ENCODE measurements at regions not wholly inside any gene's neighbourhood (a gene's known extent, or its start where the extent isn't known, plus 50 kb on each side); places are given as distances from the start of the nearest gene placed in this dataset.
"Not testable (repeated sequence)": the region's sequence is repeated elsewhere in the genome, so short reads cannot be mapped to it uniquely, and the experiment has no call there.

DNA sequence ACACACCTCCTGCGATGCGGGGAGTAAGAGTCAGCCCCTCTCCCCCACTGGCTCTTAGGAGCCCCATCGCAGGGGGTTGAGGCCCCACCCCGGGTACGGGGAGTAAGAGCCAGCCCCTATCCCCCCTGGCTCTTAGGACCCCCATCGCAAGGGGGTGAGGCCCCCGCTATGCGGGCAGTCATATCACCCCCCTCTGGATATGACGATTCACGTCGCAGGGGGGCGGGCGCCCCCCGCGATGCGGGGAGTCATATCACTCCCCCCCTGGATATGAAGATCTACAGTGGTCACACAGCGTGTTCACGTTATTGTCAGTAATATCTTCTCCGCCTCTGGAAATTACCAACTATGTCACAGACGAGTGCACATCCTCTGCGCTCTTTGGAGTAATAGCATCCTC is 61.1 kb downstream of the DEFB131A start:
- not testable (repeated sequence) for H3K36me3 Mint-ChIP-seq; H3K9me3 Mint-ChIP-seq; H3K27ac Mint-ChIP-seq; H3K4me3 Mint-ChIP-seq; DNase-seq (ENCODE audit: low spot score in 2 of 2); H3K27me3 Mint-ChIP-seq; ATAC-seq (ENCODE audit: low read depth); H3K4me1 Mint-ChIP-seq

DNA sequence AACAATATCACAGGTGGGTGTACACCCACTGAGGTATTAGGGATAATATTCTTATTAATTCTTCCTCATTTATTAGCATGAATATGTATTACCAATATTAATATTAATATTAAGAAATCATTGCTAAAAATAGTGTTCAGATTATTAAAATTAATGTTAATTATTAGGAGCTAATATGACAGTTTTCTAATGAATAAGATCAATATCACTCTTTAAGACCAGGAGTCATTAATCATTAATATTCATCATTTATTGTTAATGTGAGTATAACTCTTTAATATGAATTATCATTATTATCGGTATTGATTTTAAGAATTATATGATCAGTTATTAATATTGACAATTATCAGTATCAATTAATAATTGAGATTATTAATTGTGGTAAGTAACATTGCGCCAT is 62.5 kb downstream of the DEFB131A start:
- H3K4me3 Mint-ChIP-seq; H3K36me3 Mint-ChIP-seq; ATAC-seq (ENCODE audit: low read depth); H3K27me3 Mint-ChIP-seq; DNase-seq (ENCODE audit: low spot score in 2 of 2); H3K9me3 Mint-ChIP-seq; H3K27ac Mint-ChIP-seq; H3K4me1 Mint-ChIP-seq: not testable (repeated sequence)

DNA sequence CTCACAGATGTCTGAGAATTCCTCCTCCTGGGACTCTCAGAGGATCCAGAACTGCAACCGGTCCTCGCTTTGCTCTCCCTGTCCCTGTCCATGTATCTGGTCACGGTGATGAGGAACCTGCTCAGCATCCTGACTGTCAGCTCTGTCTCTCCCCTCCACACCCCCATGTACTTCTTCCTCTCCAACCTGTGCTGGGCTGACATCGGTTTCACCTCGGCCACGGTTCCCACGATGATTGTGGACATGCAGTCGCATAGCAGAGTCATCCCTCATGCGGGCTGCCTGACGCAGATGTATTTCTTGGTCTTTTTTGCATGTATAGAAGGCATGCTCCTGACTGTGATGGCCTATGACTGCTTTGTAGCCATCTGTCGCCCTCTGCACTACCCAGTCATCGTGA is 68.7 kb downstream of the DEFB131A start:
- H3K4me1 Mint-ChIP-seq; H3K9me3 Mint-ChIP-seq; H3K36me3 Mint-ChIP-seq; ATAC-seq (ENCODE audit: low read depth); DNase-seq (ENCODE audit: low spot score in 2 of 2); H3K27ac Mint-ChIP-seq; H3K27me3 Mint-ChIP-seq; H3K4me3 Mint-ChIP-seq: not testable (repeated sequence)

DNA sequence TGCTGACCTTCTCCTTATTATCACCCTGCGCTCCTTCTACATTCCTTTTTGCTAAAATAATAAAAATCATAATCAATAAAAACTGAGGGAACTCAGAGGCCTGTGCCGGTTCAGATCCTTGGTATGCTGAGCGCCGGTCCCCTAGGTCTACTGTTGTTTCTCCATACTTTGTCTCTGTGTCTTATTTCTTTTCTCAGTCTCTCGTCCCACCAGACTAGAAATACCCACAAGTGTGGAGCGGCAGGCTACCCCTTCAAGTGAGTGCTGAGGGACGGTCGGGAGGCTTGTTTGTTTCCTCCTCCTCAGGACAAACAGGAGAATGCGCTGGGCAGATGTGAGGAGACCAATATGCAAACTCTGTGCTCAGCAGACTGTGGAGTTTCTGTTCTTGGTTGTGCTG is 75.4 kb downstream of the DEFB131A start:
- DNase-seq (ENCODE audit: low spot score in 2 of 2); H3K36me3 Mint-ChIP-seq; ATAC-seq (ENCODE audit: low read depth); H3K9me3 Mint-ChIP-seq; H3K27ac Mint-ChIP-seq; H3K4me3 Mint-ChIP-seq; H3K4me1 Mint-ChIP-seq; H3K27me3 Mint-ChIP-seq: not testable (repeated sequence)

DNA sequence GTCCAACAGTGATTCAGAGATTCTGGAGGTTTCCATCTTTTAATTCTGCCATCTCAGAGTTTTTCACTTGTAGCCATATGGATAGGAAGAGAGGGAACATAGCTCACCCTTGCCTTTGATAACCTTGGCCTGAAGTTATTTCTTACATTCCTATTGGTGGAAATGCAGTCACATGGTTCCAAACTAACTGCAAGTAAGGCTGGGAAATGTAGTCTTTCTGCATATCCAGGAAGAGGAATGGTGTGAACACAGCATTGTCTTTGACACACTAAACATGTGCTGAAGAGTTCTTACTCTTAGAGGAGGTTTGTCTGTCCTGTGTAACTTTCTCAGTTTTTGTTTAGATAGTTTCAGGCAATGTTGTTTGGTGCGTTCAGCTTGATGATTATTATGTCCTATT is 78.7 kb downstream of the DEFB131A start:
- not testable (repeated sequence) for H3K27ac Mint-ChIP-seq; H3K4me3 Mint-ChIP-seq; H3K4me1 Mint-ChIP-seq; ATAC-seq (ENCODE audit: low read depth); DNase-seq (ENCODE audit: low spot score in 2 of 2); H3K9me3 Mint-ChIP-seq; H3K36me3 Mint-ChIP-seq; H3K27me3 Mint-ChIP-seq

DNA sequence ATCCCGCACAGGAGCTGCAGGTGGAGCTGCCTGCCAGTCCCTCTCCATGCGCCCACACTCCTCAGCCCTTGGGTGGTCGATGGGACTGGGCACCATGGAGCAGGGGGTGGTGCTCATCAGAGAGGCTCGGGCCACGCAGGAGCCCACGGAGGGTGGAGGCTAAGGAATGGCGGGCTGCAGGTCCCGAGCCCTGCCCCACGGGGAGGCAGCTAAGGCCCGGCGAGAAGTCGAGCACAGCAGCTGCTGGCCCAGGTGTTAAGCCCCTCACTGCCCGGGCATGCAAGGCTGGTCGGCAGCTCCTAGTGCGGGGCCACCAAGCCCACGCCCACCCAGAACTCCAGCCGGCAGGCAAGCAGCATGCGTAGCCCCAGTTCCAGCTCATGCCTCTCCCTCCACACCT is 80.2 kb downstream of the DEFB131A start:
- not testable (repeated sequence) for H3K27ac Mint-ChIP-seq, H3K4me1 Mint-ChIP-seq

DNA sequence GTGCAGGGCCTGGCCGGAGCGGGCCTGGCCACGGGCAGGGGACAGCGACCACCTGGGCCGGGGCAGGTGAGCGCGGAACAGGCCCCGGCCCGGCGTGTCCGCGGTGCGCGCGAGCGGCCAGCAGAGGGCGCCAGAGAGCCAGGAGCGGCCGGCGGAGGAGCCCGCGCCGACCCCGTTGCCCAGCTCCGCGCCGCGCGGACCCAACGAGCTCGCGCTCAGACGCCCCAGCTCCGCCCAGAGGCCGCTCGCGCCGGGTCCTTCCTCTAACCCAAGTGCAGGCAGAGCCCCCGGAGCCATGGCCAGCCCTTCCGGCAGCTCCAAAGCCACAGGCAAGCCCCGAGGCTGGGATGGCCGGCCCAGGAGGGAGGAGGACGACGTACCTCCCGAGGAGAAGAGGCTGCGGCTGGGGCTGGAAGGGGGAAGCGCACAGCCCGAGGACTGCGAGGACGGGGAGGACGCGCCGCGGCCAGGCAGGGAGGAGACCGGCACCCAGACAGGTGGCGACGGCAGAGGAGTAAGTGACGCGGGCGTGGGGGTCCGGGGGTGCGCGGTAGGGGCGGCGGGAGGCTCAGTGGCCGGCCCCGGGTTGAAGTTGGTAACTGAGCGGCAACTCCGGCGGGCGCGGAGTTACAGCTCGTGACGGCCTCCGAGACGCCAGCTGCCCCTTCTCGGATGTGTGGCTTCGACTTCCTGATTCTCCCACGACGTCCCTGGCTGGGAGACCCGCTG is 88.1 kb downstream of the DEFB131A start:
- Mint-ChIP-seq H3K4me3 (peak overlapping the region; percentile 74), H3K27me3 (peaks cover 19% of the 10 kb centered on the region)
- not testable (repeated sequence) for H3K27ac Mint-ChIP-seq, H3K4me1 Mint-ChIP-seq, H3K9me3 Mint-ChIP-seq, H3K36me3 Mint-ChIP-seq
- DNase-seq (ENCODE audit: low spot score in 2 of 2) (peak; percentile 52 to 75), ATAC-seq (ENCODE audit: low read depth) (peak; percentile 44)

More for the DNA sequence above, 80.2 kb downstream of the DEFB131A start:
- not testable (repeated sequence) for H3K27me3 Mint-ChIP-seq; ATAC-seq (ENCODE audit: low read depth); H3K9me3 Mint-ChIP-seq; H3K4me3 Mint-ChIP-seq; H3K36me3 Mint-ChIP-seq; DNase-seq (ENCODE audit: low spot score in 2 of 2)

DNA sequence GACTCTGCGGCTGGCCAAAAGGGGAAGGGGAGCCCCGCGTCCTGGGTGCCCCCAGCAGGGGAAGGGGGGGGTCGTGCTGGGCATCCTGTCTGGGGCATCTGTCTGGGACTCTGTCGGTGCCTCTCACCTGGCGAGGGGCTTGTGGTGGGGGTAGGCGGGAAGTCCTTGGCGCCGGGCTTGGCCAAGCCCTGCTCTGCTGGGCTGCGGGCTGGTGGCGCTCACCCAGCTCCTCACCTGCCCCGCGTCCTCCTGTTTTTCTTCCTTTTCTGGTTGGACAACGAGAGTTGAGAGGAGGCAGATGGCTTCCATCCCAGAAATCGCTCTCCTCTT is 88.6 kb downstream of the DEFB131A start:
- H3K36me3 Mint-ChIP-seq; ATAC-seq (ENCODE audit: low read depth); H3K27ac Mint-ChIP-seq; DNase-seq (ENCODE audit: low spot score in 2 of 2); H3K4me1 Mint-ChIP-seq; H3K9me3 Mint-ChIP-seq: not testable (repeated sequence)
- Mint-ChIP-seq H3K4me3 (peak overlapping the region; percentile 74), H3K27me3 (peaks cover 24% of the 10 kb centered on the region)

DNA sequence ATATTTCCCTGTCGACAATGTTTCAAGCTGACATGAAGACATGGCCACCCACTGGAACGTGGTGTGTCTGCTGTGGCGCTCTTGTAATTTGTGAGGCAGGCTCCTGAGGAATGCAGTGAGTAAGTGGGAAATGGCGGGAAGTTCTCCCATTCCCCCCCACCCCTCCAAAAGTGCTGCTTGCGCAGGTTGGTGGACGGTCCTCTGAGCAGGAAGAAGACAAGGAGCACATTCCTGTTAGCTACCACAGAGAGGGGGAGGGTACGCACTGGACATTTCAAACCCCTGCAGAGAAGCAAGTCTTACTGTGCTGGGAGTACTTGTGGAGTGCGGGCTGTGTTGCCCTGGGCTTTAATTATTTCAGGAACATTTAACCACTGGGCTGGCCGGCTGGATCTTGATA is 92.9 kb downstream of the DEFB131A start:
- H3K27ac Mint-ChIP-seq; DNase-seq (ENCODE audit: low spot score in 2 of 2); H3K36me3 Mint-ChIP-seq; H3K4me3 Mint-ChIP-seq; H3K9me3 Mint-ChIP-seq; H3K4me1 Mint-ChIP-seq; ATAC-seq (ENCODE audit: low read depth): not testable (repeated sequence)
- H3K27me3 Mint-ChIP-seq = peaks cover 13% of the 10 kb centered on the region

DNA sequence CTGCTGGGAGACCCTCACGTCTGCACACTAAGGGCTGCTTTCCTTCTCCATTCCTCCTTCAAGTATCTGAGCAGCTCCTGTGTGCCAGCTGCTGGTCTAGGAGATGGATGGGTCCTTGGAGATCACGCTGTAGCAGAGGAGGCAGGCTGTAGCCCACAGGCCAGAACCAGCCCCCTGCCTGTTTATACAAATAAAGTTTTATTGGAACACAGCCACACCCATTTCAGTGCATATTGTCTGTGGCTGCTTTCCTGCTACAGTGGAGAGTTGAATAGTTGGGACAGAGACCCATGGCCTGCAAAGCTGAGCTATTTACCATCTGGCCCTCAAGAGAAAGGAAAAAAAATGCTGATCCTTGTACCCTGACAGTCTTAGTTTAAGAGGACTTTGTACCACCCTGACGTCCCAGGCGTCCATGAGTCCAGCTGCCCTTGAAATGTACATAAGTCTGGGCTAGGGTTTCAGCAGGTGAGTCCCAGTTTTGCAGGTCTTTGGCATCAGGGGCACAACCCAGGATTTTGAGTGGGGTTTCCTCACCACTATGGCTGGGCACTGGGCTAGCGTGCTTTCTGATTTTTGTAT is 95.8 kb downstream of the DEFB131A start:
- ATAC-seq (ENCODE audit: low read depth); DNase-seq (ENCODE audit: low spot score in 2 of 2); H3K4me1 Mint-ChIP-seq; H3K36me3 Mint-ChIP-seq; H3K4me3 Mint-ChIP-seq; H3K27me3 Mint-ChIP-seq; H3K9me3 Mint-ChIP-seq; H3K27ac Mint-ChIP-seq: not testable (repeated sequence)

DNA sequence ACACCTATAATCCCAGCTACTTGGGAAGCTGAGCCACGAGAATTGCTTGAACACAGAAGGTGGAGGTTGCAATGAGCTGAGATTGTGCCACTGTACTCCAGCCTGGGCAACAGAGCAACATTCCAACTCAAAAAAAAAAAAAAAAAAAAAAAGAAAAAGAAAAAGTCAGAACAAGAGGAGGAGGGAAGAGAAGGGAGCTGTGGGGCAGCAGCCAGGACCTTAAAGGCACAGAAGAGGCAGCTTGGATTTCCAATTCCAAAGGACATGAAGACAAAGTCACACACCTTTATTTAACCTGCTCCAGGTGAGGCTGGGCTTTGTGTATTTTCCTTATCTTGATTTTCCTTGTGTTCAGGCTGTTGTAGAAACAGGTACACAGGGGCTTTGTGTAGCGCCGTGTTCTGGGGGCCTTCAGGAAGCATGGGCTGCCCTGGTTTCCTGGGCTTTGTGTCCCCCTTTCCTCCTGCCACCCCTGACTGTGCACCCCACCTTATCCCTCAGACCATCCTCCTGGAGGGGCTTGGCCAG is 97.2 kb downstream of the DEFB131A start:
- not testable (repeated sequence) for H3K27me3 Mint-ChIP-seq; H3K36me3 Mint-ChIP-seq; DNase-seq (ENCODE audit: low spot score in 2 of 2); H3K4me3 Mint-ChIP-seq; H3K27ac Mint-ChIP-seq; ATAC-seq (ENCODE audit: low read depth); H3K4me1 Mint-ChIP-seq; H3K9me3 Mint-ChIP-seq

DNA sequence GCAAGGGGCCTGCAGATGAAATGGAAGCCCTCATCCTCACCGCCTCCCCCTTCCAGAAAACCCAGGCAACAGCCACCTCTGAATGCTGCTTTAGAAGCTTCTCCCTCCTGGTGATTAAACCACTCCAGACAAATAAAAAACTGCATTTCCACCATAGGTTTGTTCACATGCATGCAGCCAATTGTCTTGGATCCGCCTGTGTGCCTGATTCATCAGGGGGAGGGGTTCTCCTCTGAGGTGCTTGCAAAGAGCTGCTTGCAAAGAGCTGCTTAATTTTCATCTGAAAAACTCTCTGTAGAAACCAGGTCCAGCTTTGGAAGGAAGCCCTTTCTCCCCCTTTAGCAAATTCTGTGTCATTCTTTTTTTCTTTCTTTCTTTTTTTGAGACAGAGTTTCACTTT is 100.6 kb downstream of the DEFB131A start:
- not testable (repeated sequence) for H3K27me3 Mint-ChIP-seq; H3K4me1 Mint-ChIP-seq; DNase-seq (ENCODE audit: low spot score in 2 of 2); H3K36me3 Mint-ChIP-seq; H3K27ac Mint-ChIP-seq; ATAC-seq (ENCODE audit: low read depth); H3K4me3 Mint-ChIP-seq; H3K9me3 Mint-ChIP-seq

DNA sequence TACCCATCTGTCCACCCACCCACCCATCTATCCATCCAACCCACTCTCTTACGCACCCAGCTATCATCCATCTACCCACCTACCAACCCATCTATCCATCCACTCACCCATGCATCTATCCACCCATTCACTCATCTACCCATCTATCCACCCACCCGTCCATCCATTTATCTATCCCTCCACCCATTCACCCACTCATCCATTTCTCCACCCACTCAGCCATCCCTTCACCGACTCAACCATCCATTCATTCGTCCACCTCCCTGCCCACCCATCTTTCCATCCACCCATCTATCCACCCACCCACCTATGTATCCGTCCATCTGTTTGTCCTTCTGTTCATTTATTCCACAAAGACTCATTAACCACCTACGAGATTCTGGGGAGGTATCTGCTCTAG is 103.3 kb downstream of the DEFB131A start:
- not testable (repeated sequence) for H3K27ac Mint-ChIP-seq; H3K4me3 Mint-ChIP-seq; H3K36me3 Mint-ChIP-seq; ATAC-seq (ENCODE audit: low read depth); H3K4me1 Mint-ChIP-seq; H3K27me3 Mint-ChIP-seq; H3K9me3 Mint-ChIP-seq; DNase-seq (ENCODE audit: low spot score in 2 of 2)

DNA sequence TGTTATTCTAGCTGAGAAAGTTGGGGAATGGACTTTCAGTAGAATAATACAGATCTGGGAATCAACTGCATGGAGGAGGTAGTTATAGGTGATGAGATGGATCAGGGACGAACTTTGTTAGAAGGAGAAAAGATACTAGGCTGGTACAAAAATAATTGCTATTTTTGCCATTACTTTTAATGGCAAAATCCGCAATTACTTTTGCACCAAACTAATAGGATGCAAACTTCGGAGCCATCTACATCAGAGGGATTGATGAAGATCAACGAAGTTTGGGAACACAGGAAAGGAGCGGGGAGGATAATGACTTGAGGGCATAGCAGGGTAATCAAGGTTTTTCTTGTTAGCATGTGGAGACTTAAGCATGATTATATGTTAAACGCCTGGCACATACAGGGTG is 111.9 kb downstream of the DEFB131A start:
- not testable (repeated sequence) for H3K4me1 Mint-ChIP-seq, H3K27me3 Mint-ChIP-seq, H3K27ac Mint-ChIP-seq

DNA sequence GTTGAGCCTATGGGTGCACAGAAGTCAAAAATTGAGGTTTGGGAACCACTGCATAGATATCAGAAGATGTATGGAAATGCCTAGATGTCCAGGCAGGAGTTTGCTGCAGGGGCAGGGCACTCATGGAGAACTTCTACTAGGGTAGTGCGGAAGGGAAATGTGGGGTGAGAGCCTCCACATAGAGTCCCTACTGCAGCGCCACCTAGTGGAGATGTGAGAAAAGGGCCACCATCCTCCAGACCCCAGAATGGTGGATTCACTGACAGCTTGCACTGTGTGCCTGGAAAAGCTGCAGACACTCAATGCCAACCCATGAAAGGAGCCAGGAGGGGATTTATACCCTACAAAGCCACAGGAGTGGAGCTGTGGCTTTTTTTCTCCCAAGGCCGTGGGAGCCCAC is 133.7 kb downstream of the DEFB131A start:
- not testable (repeated sequence) for H3K27me3 Mint-ChIP-seq; ATAC-seq (ENCODE audit: low read depth); DNase-seq (ENCODE audit: low spot score in 2 of 2); H3K27ac Mint-ChIP-seq; H3K4me3 Mint-ChIP-seq; H3K4me1 Mint-ChIP-seq; H3K36me3 Mint-ChIP-seq
- peaks cover 10% of the 10 kb centered on the region for H3K9me3 Mint-ChIP-seq

More for the DNA sequence above, 111.9 kb downstream of the DEFB131A start:
- ATAC-seq (ENCODE audit: low read depth); DNase-seq (ENCODE audit: low spot score in 2 of 2); H3K9me3 Mint-ChIP-seq; H3K36me3 Mint-ChIP-seq; H3K4me3 Mint-ChIP-seq: not testable (repeated sequence)

Data from memory B cell (primary cell).